ENCODE measurements at regions not wholly inside any gene's neighbourhood (a gene's known extent, or its start where the extent isn't known, plus 50 kb on each side); places are given as distances from the start of the nearest gene placed in this dataset.

DNA sequence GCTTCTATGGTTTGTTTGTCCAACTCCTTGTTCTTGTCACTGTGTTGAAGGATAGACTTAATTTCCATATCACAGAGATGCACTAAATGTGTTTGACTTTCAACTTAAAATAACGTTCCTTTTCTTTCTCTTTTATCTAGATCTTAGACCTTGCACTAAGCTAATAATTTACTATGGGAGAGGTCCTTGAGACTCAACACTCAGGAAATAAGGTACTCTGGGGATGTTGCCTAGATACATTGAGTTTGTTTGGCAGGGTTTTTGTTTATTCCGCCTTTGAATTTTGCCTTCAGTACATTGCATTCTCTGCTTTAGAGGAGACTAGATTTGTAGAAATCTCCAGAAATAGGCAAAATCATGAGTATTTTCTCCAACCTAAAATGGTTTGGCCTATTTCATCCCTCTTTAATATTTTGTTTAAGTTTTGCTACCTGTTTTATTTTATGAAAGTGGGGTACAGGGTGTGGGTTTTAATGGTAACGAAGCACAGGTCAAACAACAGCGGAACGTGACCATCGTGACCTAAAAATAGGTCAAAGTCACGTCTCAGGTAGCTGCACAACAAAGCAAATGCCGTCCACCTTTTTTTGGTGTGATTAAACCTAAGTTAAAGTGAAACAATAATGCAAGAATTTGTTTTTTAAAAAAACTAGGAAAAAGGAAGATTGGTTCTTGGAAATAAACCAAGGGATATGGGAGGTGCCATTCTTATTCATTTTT, 115.3 kb upstream of the CPSF6 start:
- FAIRE-seq (no peak), ATAC-seq (peak; percentile 80 to 96 (median 91)), DNase-seq (no peak)
- Histone ChIP-seq H3K27ac (peak overlapping the region in 2 of 4 donors; percentile 16 to 78), H3K4me3 (no peak overlapping the region), H3K9me3 (no peaks in the 10 kb centered on the region), H3K36me3 (no peaks in the 10 kb centered on the region), H3K27me3 (no peaks in the 10 kb centered on the region), H3K4me1 (peaks cover 0 to 11% (median 7%) of the 10 kb centered on the region in 3 donors)
- TF ChIP-seq, protein P1, sequence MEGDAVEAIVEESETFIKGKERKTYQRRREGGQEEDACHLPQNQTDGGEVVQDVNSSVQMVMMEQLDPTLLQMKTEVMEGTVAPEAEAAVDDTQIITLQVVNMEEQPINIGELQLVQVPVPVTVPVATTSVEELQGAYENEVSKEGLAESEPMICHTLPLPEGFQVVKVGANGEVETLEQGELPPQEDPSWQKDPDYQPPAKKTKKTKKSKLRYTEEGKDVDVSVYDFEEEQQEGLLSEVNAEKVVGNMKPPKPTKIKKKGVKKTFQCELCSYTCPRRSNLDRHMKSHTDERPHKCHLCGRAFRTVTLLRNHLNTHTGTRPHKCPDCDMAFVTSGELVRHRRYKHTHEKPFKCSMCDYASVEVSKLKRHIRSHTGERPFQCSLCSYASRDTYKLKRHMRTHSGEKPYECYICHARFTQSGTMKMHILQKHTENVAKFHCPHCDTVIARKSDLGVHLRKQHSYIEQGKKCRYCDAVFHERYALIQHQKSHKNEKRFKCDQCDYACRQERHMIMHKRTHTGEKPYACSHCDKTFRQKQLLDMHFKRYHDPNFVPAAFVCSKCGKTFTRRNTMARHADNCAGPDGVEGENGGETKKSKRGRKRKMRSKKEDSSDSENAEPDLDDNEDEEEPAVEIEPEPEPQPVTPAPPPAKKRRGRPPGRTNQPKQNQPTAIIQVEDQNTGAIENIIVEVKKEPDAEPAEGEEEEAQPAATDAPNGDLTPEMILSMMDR (IDR thresholded peaks at IDR 0.05) = no peak
- intact Hi-C loops (cut with DNase I) = no loop called here
- WGBS, 2 donors = 28 to 49% methylated on average over 8 of the region's 8 CpGs

DNA sequence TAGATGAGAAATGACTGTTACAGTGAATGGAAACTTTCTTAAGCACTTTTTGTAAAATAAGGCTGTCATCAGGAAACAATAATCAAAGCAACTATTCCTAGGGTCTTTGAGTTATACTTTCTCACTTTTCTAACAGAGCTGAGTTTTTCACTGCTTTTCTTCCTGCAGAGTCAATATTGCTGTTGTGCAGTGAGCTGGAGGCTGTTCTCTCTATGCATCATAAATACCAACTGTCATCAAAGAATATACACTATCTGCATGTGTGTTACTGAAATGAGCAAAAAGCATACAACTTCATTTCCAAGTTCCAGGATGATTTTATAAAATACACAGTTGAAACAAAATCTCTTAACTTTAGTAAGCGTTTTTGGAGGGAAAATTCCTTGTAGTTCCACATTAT, 110.4 kb upstream of the CPSF6 start:
- Histone ChIP-seq H3K4me3 (no peak overlapping the region), H3K27ac (no peak overlapping the region), H3K36me3 (no peaks in the 10 kb centered on the region), H3K27me3 (no peaks in the 10 kb centered on the region), H3K4me1 (peaks cover 0 to 5% (median 4%) of the 10 kb centered on the region in 3 donors), H3K9me3 (no peaks in the 10 kb centered on the region)
- FAIRE-seq (no peak), ATAC-seq (no peak), DNase-seq (no peak)
- TF ChIP-seq, protein P1 (IDR thresholded peaks at IDR 0.05) = no peak
- intact Hi-C loops (cut with DNase I) = no loop called here
- WGBS, 2 donors = 81 to 84% methylated on average over 1 of the region's 1 CpG

DNA sequence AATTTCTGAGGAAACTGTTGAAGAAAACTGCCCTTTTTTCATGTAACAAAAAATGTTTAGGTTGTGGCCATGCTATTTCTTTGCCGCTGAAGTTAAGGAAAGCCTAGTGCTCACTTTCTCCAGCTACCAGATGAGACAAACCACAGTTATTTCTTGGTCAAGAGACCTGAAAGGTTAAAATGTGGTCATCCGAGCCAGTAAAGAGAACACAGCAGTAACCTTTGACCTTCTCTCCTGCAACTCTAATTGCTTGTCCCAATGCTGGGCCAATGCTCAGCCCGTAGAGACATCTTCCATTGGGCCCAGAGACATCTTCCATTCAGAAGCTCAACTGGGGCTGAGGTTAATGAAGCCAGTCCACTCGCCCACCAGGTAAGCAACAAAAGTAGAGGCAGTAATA, 109.8 kb upstream of the CPSF6 start:
- TF ChIP-seq, protein P1 (IDR thresholded peaks at IDR 0.05) = no peak
- no peak for ATAC-seq
- Histone ChIP-seq H3K4me3 (no peak overlapping the region), H3K4me1 (peaks cover 0 to 4% (median 0%) of the 10 kb centered on the region in 3 donors), H3K9me3 (no peaks in the 10 kb centered on the region), H3K27ac (no peak overlapping the region), H3K36me3 (no peaks in the 10 kb centered on the region), H3K27me3 (no peaks in the 10 kb centered on the region)
- no peak for FAIRE-seq
- 85% methylated on average over 4 of the region's 4 CpGs for WGBS, 2 donors
- no peak for DNase-seq
- intact Hi-C loops (cut with DNase I) = no loop called here

DNA sequence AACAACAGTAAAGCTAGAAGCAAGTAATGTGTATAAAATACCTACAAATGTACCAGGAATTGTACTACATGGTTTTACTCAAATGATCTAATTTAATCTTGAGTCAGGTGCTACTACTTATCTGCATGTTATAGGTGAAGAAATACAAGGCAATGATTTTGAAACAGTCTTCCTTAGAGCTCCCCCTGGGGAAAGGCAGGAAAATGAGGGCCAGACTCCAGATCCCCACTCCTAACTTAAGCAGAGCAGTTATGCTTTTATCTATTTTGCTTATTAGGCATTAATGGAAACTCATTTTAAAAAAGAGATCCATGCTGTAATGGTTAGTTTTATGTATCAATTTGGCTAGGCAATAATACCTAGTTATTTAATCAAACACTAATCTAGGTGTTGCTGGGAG, 109.3 kb upstream of the CPSF6 start:
- Histone ChIP-seq H3K27me3 (no peaks in the 10 kb centered on the region), H3K27ac (no peak overlapping the region), H3K4me3 (no peak overlapping the region), H3K4me1 (peaks cover 0 to under 1% (median 0%) of the 10 kb centered on the region in 3 donors), H3K9me3 (no peaks in the 10 kb centered on the region), H3K36me3 (no peaks in the 10 kb centered on the region)
- intact Hi-C loops (cut with DNase I) = no loop called here
- no peak for FAIRE-seq
- TF ChIP-seq, protein P1 (IDR thresholded peaks at IDR 0.05) = no peak
- DNase-seq = no peak
- ATAC-seq = peak in 1 of 4 donors; percentile 82

DNA sequence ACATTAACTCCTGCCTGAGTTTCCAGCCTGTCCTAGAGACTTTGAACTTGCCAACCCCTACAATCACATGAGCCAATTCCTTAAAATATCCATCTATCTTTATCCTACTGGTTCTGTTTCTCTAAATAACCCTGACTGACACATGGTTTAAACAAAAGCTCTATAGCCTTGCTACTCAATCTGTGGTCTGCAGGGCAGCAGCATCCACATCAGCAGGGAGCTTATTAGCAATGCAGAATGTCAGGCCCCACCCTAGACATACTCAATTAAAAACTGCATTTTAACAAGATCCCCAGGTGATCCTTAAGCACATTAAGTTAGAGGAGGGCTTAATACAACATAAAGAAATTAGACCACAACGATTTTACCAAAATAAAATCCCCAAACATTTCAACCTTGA, 108.3 kb upstream of the CPSF6 start:
- Histone ChIP-seq H3K27me3 (no peaks in the 10 kb centered on the region), H3K4me3 (no peak overlapping the region), H3K27ac (no peak overlapping the region), H3K36me3 (no peaks in the 10 kb centered on the region), H3K9me3 (no peaks in the 10 kb centered on the region), H3K4me1 (no peaks in the 10 kb centered on the region)
- ATAC-seq (no peak), FAIRE-seq (no peak), DNase-seq (no peak)
- intact Hi-C loops (cut with DNase I) = no loop called here
- WGBS, 2 donors = 40 to 43% methylated on average over 1 of the region's 1 CpG
- TF ChIP-seq, protein P1 (IDR thresholded peaks at IDR 0.05) = no peak

Data from pancreas (tissue), 10 donors.